Hematopoietic multipotent progenitor cell treated with erythropoietin and hydrocortisone succinate and interleukin-3 and kit ligand, for 17 days (in vitro differentiated cells): ENCODE measurements at regions not wholly inside any gene's neighbourhood (a gene's known extent, or its start where the extent isn't known, plus 50 kb on each side); places are given as distances from the start of the nearest gene placed in this dataset.

Source experiments
- DNase-seq: peaks from one replicate; pipeline ENCODE4 v3.0.0-alpha.2; 2015; ENCODE audit warnings: low spot score

GRCh38 chrY:17233435-17234109 is 646.4 kb downstream of the CDY2B start:
- DNase-seq = no peak

GRCh38 chrY:17231994-17232393 is 648.0 kb downstream of the CDY2B start:
- DNase-seq = no peak

- no peak for DNase-seq
Observed at GRCh38 chrY:17223502-17223901, 656.5 kb downstream of the CDY2B start.

GRCh38 chrY:17202395-17202794 is 677.6 kb downstream of the CDY2B start:
- no peak for DNase-seq

GRCh38 chrY:17184299-17184698 is 695.7 kb downstream of the CDY2B start:
- DNase-seq = no peak

GRCh38 chrY:17166881-17167280 is 713.1 kb downstream of the CDY2B start:
- DNase-seq = no peak

GRCh38 chrY:17122166-17122565 is 757.9 kb downstream of the CDY2B start:
- DNase-seq = no peak

- no peak for DNase-seq
Observed at GRCh38 chrY:17085303-17085702, 794.7 kb downstream of the CDY2B start.

GRCh38 chrY:17079887-17080286 is 800.1 kb downstream of the CDY2B start:
- DNase-seq = no peak

GRCh38 chrY:17067307-17067706 is 812.7 kb downstream of the CDY2B start:
- no peak for DNase-seq

GRCh38 chrY:17053041-17053440 is 827.0 kb downstream of the CDY2B start:
- no peak for DNase-seq

- no peak for DNase-seq
Observed at GRCh38 chrY:17050374-17050773, 829.6 kb downstream of the CDY2B start.

GRCh38 chrY:17045124-17045523 is 834.9 kb downstream of the CDY2B start:
- DNase-seq = no peak

GRCh38 chrY:17044723-17045122 is 835.3 kb downstream of the CDY2B start:
- no peak for DNase-seq

- no peak for DNase-seq
Observed at GRCh38 chrY:17044272-17044671, 835.7 kb downstream of the CDY2B start.

GRCh38 chrY:17038439-17038838 is 841.6 kb downstream of the CDY2B start:
- DNase-seq = no peak

- DNase-seq = no peak
Observed at GRCh38 chrY:17018126-17018525, 861.9 kb downstream of the CDY2B start.

- no peak for DNase-seq
Observed at GRCh38 chrY:16993551-16993950, 886.5 kb downstream of the CDY2B start.

- DNase-seq = no peak
Observed at GRCh38 chrY:16981776-16982175, 898.2 kb downstream of the CDY2B start.

- no peak for DNase-seq
Observed at GRCh38 chrY:16959071-16959470, 920.9 kb downstream of the CDY2B start.

- DNase-seq = no peak
Observed at GRCh38 chrY:16947221-16947620, 932.8 kb downstream of the CDY2B start.
